ENCODE measurements at regions not wholly inside any gene's neighbourhood (a gene's known extent, or its start where the extent isn't known, plus 50 kb on each side); places are given as distances from the start of the nearest gene placed in this dataset.

DNA sequence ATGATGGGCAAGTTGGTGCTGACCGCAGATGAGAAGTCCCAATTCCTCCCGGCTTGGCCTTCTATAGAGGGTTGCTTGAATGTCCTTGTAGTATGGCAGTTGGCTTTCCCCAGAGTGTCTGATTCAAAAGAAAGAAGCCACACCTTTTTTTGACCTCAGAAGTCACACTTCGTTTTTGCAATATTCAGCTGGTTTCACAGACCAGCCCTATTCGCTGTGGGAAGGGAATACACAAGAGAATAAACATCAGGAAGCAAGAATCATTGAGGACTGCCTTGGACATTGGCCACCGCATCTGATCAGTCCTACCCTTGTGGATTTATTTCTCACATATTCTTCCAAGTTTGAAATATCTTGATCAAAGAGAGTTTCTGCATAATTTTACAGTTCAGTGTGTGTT, 228.6 kb upstream of the SUCLG2 start:
- H3K4me3 ChIP-seq (ENCODE audit: low read depth, low read length), result no peak overlapping the region
- DNase-seq (ENCODE audit: low read depth), result no peak
- no peak for TF ChIP-seq CTCF (IDR thresholded peaks at IDR 0.05; ENCODE audit: insufficient read depth, low read depth, low read length)

DNA sequence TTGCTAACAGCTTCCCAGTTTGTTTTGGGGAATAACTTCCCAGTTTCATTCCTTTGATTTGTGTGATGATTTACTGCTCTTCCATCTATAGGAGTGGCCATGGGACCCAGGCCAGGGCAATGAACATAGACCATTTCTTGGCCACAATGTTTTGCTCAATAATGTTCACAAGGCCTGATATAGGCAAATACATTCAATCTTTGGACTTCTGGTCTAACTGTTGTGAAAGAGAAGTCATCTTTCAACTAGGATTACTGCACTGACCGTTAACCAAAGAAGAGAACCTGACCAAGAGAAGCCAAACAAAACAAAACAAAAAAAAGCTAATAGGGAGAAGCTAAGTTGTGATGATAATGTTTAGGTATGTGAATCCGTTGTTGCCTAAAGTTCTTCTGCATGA, 221.8 kb upstream of the SUCLG2 start:
- DNase-seq (ENCODE audit: low read depth), result peak; percentile 18
- TF ChIP-seq CTCF (IDR thresholded peaks at IDR 0.05; ENCODE audit: insufficient read depth, low read depth, low read length), result no peak
- no peak overlapping the region for H3K4me3 ChIP-seq (ENCODE audit: low read depth, low read length)

GRCh38 chr3:67875858-67876257, 221.4 kb upstream of the SUCLG2 start:
- no peak overlapping the region for H3K4me3 ChIP-seq (ENCODE audit: low read depth, low read length)
- peak; percentile 8 for DNase-seq (ENCODE audit: low read depth)
- no peak for TF ChIP-seq CTCF (IDR thresholded peaks at IDR 0.05; ENCODE audit: insufficient read depth, low read depth, low read length)

DNA sequence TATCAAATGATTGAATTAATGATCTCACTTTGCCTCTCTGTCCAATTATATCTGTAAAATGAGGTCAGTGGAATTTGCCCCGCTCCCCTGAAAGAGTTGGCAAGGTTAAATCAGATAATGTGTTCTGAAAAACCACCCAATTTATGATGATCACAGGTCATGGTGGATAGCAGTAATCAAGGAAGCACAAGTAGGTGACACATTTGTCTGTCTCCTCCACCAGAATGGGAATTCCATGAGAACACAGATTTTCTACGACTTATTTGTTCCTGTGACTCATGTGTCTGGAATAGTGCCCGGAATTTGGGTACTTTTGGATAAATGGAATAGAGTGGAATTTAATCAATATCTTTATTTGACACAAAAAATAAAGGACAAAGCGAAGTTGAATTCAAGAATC, 220.9 kb upstream of the SUCLG2 start:
- peak; percentile 28 for DNase-seq (ENCODE audit: low read depth)
- no peak for TF ChIP-seq CTCF (IDR thresholded peaks at IDR 0.05; ENCODE audit: insufficient read depth, low read depth, low read length)

DNA sequence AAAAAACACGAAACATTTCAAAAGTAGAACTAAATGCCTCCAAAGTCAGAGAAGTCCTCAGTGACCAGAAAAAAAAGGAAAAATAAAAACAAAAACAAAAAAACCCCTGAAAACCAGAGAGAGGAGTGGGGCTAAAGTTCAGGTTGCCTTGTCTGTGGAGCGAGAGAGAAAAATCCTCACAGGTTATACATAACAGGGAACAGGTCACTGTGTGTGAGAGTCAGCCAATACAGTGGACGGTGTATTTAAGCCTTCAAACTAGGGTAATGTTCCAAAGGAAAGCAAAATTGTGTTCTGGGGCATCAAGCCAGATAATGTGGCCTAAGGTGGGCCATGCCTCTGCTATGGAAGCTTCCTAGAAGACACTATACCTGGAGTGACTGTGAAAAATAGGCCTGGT, 216.1 kb upstream of the SUCLG2 start:
- TF ChIP-seq CTCF (IDR thresholded peaks at IDR 0.05; ENCODE audit: insufficient read depth, low read depth, low read length), result no peak
- no peak overlapping the region for H3K4me3 ChIP-seq (ENCODE audit: low read depth, low read length)
- DNase-seq (ENCODE audit: low read depth), result no peak

More for the DNA sequence above, 220.9 kb upstream of the SUCLG2 start:
- H3K4me3 ChIP-seq (ENCODE audit: low read depth, low read length), result no peak overlapping the region

DNA sequence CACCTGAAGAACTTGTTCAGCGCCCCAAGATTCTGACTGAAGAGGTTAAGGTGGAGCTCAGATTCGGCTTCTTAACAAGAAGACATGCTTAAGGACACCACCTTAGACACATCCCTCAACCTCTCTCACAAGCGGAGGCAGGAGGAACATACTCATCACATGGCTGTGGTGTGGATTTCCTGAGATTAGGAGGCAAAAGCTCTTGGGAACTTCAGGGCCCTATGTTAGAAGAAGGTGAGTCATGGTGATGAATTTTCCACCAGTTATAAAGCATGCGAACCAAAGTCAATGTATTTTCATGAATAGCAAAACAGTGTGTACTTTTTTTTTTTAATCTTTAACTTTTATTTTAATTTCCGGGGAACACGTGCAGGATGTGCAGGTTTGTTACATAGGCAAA, 212.2 kb upstream of the SUCLG2 start:
- no peak overlapping the region for H3K4me3 ChIP-seq (ENCODE audit: low read depth, low read length)
- no peak for TF ChIP-seq CTCF (IDR thresholded peaks at IDR 0.05; ENCODE audit: insufficient read depth, low read depth, low read length)
- DNase-seq (ENCODE audit: low read depth), result no peak

GRCh38 chr3:67864587-67865183, 210.3 kb upstream of the SUCLG2 start:
- no peak for DNase-seq (ENCODE audit: low read depth)
- TF ChIP-seq CTCF (IDR thresholded peaks at IDR 0.05; ENCODE audit: insufficient read depth, low read depth, low read length), result no peak

More at GRCh38 chr3:67864587-67865183, 210.3 kb upstream of the SUCLG2 start:
- H3K4me3 ChIP-seq (ENCODE audit: low read depth, low read length), result no peak overlapping the region
